SH-SY5Y (cell line): ENCODE measurements at regions not wholly inside any gene's neighbourhood (a gene's known extent, or its start where the extent isn't known, plus 50 kb on each side); places are given as distances from the start of the nearest gene placed in this dataset.

ENCODE experiments used
- GATA2 ChIP-seq: IDR thresholded peaks from 2 replicates; pipeline ENCODE4 v1.6.1; 2011; ENCODE audit warnings: mild to moderate bottlenecking, low read depth, low read length
- GATA3 ChIP-seq: IDR thresholded peaks from 2 replicates; pipeline ENCODE4 v1.6.1; 2011; ENCODE audit warnings: low read depth, mild to moderate bottlenecking, low read length, moderate library complexity

DNA sequence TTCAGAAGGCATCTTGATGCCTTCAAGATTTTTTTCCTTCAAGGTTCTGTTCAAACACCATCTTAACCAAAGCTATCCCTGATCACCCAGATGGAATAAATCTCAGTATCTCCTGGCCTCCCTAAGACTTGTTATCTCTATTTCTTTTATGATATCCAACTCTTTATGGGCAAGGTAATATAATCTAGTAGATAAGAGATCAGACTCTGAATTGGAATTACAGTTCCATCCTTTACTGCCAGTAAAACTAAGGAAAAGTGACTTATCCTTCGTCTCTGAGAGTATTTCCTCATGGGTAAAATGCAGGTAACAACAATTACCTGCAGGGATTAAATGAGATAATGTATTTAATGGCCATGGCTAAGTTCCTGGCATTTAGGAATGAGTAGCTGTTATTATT lies 445.0 kb upstream of the DAB1 start:
- TF ChIP-seq GATA2 (no peak), GATA3 (no peak)
